ENCODE measurements at regions not wholly inside any gene's neighbourhood (a gene's known extent, or its start where the extent isn't known, plus 50 kb on each side); places are given as distances from the start of the nearest gene placed in this dataset.
A peak's percentile ranks its signal among the peaks of the same experiment; 100 is the strongest.

- H3K4me3 ChIP-seq, result no peak overlapping the region
These were observed 219.6 kb downstream of the MTHFS start for GRCh38 chr15:79677241-79677640.

GRCh38 chr15:79678032-79678701 is 218.6 kb downstream of the MTHFS start:
- H3K27me3 ChIP-seq, result peaks cover 0 to 8% (median 0%) of the 10 kb centered on the region in 9 donors
- peaks cover 0 to 11% (median 4%) of the 10 kb centered on the region in 12 donors for H3K4me1 ChIP-seq
- intact Hi-C loops (cut with DNase I), result no loop called here
- H3K36me3 ChIP-seq, result no peaks in the 10 kb centered on the region
- H3K27ac ChIP-seq, result no peak overlapping the region
- DNase-seq, result no peak
- no peak for ATAC-seq
- TF ChIP-seq POLR2A (IDR thresholded peaks at IDR 0.05) (no peak), CTCF (IDR thresholded peaks at IDR 0.05) (no peak)
- WGBS, 4 donors, result 81 to 97% (median 87%) methylated on average over 1 of the region's 1 CpG
- no peaks in the 10 kb centered on the region for H3K9me3 ChIP-seq
- H3K4me3 ChIP-seq, result no peak overlapping the region

More at GRCh38 chr15:79677241-79677640, 219.6 kb downstream of the MTHFS start:
- DNase-seq, result no peak
- Histone ChIP-seq H3K27me3 (peaks cover 0 to 12% (median under 1%) of the 10 kb centered on the region in 9 donors), H3K27ac (no peak overlapping the region), H3K36me3 (no peaks in the 10 kb centered on the region), H3K9me3 (no peaks in the 10 kb centered on the region), H3K4me1 (peaks cover 0 to 7% (median under 1%) of the 10 kb centered on the region in 12 donors)
- intact Hi-C loops (cut with DNase I), result no loop called here
- ATAC-seq, result no peak
- TF ChIP-seq CTCF (IDR thresholded peaks at IDR 0.05), result no peak
- WGBS, 4 donors, result 41 to 51% (median 47%) methylated on average over 7 of the region's 7 CpGs

DNA sequence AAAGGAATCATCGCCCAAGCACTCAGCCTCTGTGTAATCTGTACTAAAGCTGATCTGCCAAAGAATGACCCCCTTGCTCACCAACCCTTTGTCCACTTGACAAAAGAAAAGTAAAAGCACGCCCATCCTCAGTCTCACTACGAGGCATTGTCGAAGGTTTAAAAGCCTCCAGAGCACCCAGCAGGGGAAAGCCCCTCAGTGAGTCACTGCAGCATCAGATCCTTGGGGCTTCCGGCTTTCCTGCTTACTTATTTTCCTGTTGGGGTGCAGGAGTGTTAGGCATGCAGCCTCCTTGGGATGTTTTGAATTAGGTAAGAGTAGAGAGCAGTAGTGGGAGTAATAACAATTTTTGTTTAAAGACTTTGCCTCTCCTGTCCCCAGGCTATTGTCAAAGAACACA is 216.1 kb downstream of the MTHFS start:
- Histone ChIP-seq H3K9me3 (no peaks in the 10 kb centered on the region), H3K4me3 (no peak overlapping the region), H3K4me1 (peaks cover 0 to 11% (median 4%) of the 10 kb centered on the region in 12 donors), H3K36me3 (no peaks in the 10 kb centered on the region), H3K27ac (no peak overlapping the region), H3K27me3 (no peaks in the 10 kb centered on the region)
- ATAC-seq (no peak), DNase-seq (no peak)
- 64 to 75% (median 66%) methylated on average over 5 of the region's 5 CpGs for WGBS, 4 donors
- intact Hi-C loops (cut with DNase I), result no loop called here
- TF ChIP-seq POLR2A (IDR thresholded peaks at IDR 0.05) (no peak), CTCF (IDR thresholded peaks at IDR 0.05) (no peak)

DNA sequence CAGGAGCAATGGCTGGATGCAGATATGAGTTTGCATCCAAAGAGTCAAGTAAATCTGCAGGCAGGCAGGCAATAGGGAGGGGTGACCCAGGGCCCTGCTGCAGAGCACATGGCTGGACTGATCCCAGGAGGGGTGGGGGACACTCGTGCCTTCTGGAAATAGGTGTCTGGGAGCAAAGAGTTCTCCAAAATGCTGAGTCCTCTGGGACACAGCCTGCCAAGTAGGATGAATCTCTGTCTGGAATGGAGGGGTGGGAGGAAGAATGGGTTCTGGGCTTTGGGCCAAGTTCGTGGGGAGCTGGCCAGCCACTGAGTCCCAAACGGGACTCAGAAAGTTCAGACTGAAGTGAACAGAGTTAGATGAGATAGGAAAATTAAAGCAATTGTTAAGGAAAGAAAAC is 214.5 kb downstream of the MTHFS start:
- ATAC-seq, result peak in 3 of 4 donors; percentile 70 to 85 (median 77)
- peak; percentile 48 to 70 (median 60) for DNase-seq
- intact Hi-C loops (cut with DNase I), result no loop called here
- Histone ChIP-seq H3K9me3 (no peaks in the 10 kb centered on the region), H3K27ac (no peak overlapping the region), H3K4me1 (peaks cover 0 to 11% (median 4%) of the 10 kb centered on the region in 12 donors), H3K4me3 (no peak overlapping the region), H3K36me3 (no peaks in the 10 kb centered on the region), H3K27me3 (peaks cover 0 to 3% (median 0%) of the 10 kb centered on the region in 9 donors)
- no peak for TF ChIP-seq POLR2A (IDR thresholded peaks at IDR 0.05)
- TF ChIP-seq CTCF (IDR thresholded peaks at IDR 0.05), result no peak
- WGBS, 4 donors, result 0 to 6% (median 2%) methylated on average over 3 of the region's 3 CpGs
